Neutrophil (primary cell): ENCODE measurements at regions not wholly inside any gene's neighbourhood (a gene's known extent, or its start where the extent isn't known, plus 50 kb on each side); places are given as distances from the start of the nearest gene placed in this dataset.

Source experiments
- H3K27ac ChIP-seq: fragments of 200-600 bp; sonication (generic); 2 replicates; pipeline ENCODE4 v1.5.1; 2016; ENCODE audit warnings: mild to moderate bottlenecking, moderate library complexity
- H3K27me3 ChIP-seq: fragments of 200-600 bp; sonication (generic); 2 replicates; pipeline ENCODE4 v1.6.0; 2016; ENCODE audit warnings: mild to moderate bottlenecking
- H3K36me3 ChIP-seq: fragments of 200-600 bp; sonication (generic); 2 replicates; pipeline ENCODE4 v1.5.1; 2017
- H3K4me1 ChIP-seq, 2 experiments: fragments of 200-600 bp in 1 of 2; sonication (generic) in 1 of 2; 1 replicate in 1 of 2; 2 replicates in 1 of 2; pipeline versions ENCODE4 v1.5.1 to v1.6.1; 2013 to 2016; ENCODE audit warnings: low read depth in 1 of 2, low read length in 1 of 2, mild to moderate bottlenecking in 1 of 2, moderate library complexity in 1 of 2; ENCODE audit not compliant: control insufficient read depth in 1 of 2, insufficient read depth in 1 of 2
- H3K4me3 ChIP-seq, 2 experiments: fragments of 200-600 bp in 1 of 2; sonication (generic) in 1 of 2; 1 replicate in 1 of 2; 2 replicates in 1 of 2; pipeline ENCODE4 v1.5.1; 2013 to 2016; ENCODE audit warnings: low read depth in 1 of 2, low read length in 1 of 2, mild to moderate bottlenecking in 1 of 2, moderate library complexity in 1 of 2
- H3K9me3 ChIP-seq: fragments of 200-600 bp; sonication (generic); 2 replicates; pipeline ENCODE4 v1.5.1; 2016
- CTCF ChIP-seq: fragments of 200-600 bp; sonication (generic); IDR thresholded peaks from 2 replicates; pipeline ENCODE4 v1.5.1; 2016; ENCODE audit warnings: antibody characterized with exemption

- no peaks in the 10 kb centered on the region for H3K36me3 ChIP-seq
- no peaks in the 10 kb centered on the region for H3K4me1 ChIP-seq
- no peak overlapping the region for H3K27ac ChIP-seq
- no peaks in the 10 kb centered on the region for H3K9me3 ChIP-seq
- H3K27me3 ChIP-seq = no peaks in the 10 kb centered on the region
- no peak for TF ChIP-seq CTCF
- H3K4me3 ChIP-seq = no peak overlapping the region
Observed at GRCh38 chr6:82066991-82067411, 180.5 kb downstream of the IBTK start.

GRCh38 chr6:82066196-82066595 lies 181.3 kb downstream of the IBTK start:
- TF ChIP-seq CTCF = no peak
- Histone ChIP-seq H3K9me3 (no peaks in the 10 kb centered on the region), H3K27me3 (no peaks in the 10 kb centered on the region), H3K4me1 (no peaks in the 10 kb centered on the region), H3K36me3 (no peaks in the 10 kb centered on the region), H3K27ac (no peak overlapping the region), H3K4me3 (no peak overlapping the region)

- Histone ChIP-seq H3K4me3 (no peak overlapping the region), H3K27ac (no peak overlapping the region), H3K36me3 (no peaks in the 10 kb centered on the region), H3K9me3 (no peaks in the 10 kb centered on the region), H3K27me3 (no peaks in the 10 kb centered on the region), H3K4me1 (no peaks in the 10 kb centered on the region)
- TF ChIP-seq CTCF = no peak
Observed at GRCh38 chr6:82063574-82063973, 184.0 kb downstream of the IBTK start.

- no peak for TF ChIP-seq CTCF
- no peaks in the 10 kb centered on the region for H3K36me3 ChIP-seq
- no peaks in the 10 kb centered on the region for H3K27me3 ChIP-seq
- no peak overlapping the region for H3K27ac ChIP-seq
- H3K9me3 ChIP-seq = no peaks in the 10 kb centered on the region
- no peak overlapping the region for H3K4me3 ChIP-seq
- no peaks in the 10 kb centered on the region for H3K4me1 ChIP-seq
Observed at GRCh38 chr6:82062219-82062618, 185.3 kb downstream of the IBTK start.

- H3K4me3 ChIP-seq = no peak overlapping the region
- H3K27ac ChIP-seq = no peak overlapping the region
- no peak for TF ChIP-seq CTCF
- H3K4me1 ChIP-seq = no peaks in the 10 kb centered on the region
- H3K27me3 ChIP-seq = no peaks in the 10 kb centered on the region
- H3K9me3 ChIP-seq = no peaks in the 10 kb centered on the region
- no peaks in the 10 kb centered on the region for H3K36me3 ChIP-seq
Observed at GRCh38 chr6:82057846-82058554, 189.5 kb downstream of the IBTK start.
